Chondrocyte (in vitro differentiated cells): ENCODE measurements at regions not wholly inside any gene's neighbourhood (a gene's known extent, or its start where the extent isn't known, plus 50 kb on each side); places are given as distances from the start of the nearest gene placed in this dataset.

Source experiments
- DNase-seq: peaks from one replicate; pipeline ENCODE4 v3.0.0; 2021; ENCODE audit warnings: mixed read lengths, low spot score
- H3K27ac Mint-ChIP-seq: one replicate; pipeline ENCODE4 v1.8.0; 2021; ENCODE audit warnings: mild to moderate bottlenecking, moderate library complexity, mixed read lengths; ENCODE audit not compliant: unreplicated experiment
- H3K27me3 Mint-ChIP-seq: 2 replicates; pipeline ENCODE4 v1.8.0; 2021; ENCODE audit warnings: low read depth, mixed read lengths
- H3K36me3 Mint-ChIP-seq: 2 replicates; pipeline ENCODE4 v1.8.0; 2021; ENCODE audit warnings: low read depth, mixed read lengths
- H3K4me1 Mint-ChIP-seq: 2 replicates; pipeline ENCODE4 v1.8.0; 2021; ENCODE audit warnings: low read depth, mild to moderate bottlenecking, mixed read lengths
- H3K4me3 Mint-ChIP-seq: one replicate; pipeline ENCODE4 v1.8.0; 2021; ENCODE audit warnings: mild to moderate bottlenecking, moderate library complexity, mixed read lengths; ENCODE audit not compliant: unreplicated experiment
- H3K9me3 Mint-ChIP-seq: 2 replicates; pipeline ENCODE4 v1.8.0; 2021; ENCODE audit warnings: low read depth, mixed read lengths
- TF ChIP-seq, protein P1 (sequence below): fragments of 200-600 bp; sonication (generic); IDR thresholded peaks from 2 replicates; pipeline ENCODE4 v1.5.0; 2021; ENCODE audit warnings: antibody characterized with exemption, mild to moderate bottlenecking, moderate library complexity

GRCh38 chr7:124162667-124163066 is 129.8 kb upstream of the TMEM229A start:
- Mint-ChIP-seq H3K9me3 (peaks cover 31% of the 10 kb centered on the region), H3K4me1 (peaks cover 8% of the 10 kb centered on the region), H3K4me3 (no peak overlapping the region), H3K27ac (no peak overlapping the region), H3K27me3 (no peaks in the 10 kb centered on the region), H3K36me3 (peaks cover 2% of the 10 kb centered on the region)
- DNase-seq: no peak
- TF ChIP-seq, protein P1, sequence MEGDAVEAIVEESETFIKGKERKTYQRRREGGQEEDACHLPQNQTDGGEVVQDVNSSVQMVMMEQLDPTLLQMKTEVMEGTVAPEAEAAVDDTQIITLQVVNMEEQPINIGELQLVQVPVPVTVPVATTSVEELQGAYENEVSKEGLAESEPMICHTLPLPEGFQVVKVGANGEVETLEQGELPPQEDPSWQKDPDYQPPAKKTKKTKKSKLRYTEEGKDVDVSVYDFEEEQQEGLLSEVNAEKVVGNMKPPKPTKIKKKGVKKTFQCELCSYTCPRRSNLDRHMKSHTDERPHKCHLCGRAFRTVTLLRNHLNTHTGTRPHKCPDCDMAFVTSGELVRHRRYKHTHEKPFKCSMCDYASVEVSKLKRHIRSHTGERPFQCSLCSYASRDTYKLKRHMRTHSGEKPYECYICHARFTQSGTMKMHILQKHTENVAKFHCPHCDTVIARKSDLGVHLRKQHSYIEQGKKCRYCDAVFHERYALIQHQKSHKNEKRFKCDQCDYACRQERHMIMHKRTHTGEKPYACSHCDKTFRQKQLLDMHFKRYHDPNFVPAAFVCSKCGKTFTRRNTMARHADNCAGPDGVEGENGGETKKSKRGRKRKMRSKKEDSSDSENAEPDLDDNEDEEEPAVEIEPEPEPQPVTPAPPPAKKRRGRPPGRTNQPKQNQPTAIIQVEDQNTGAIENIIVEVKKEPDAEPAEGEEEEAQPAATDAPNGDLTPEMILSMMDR: no peak

- no peak for DNase-seq
- no peak overlapping the region for H3K4me3 Mint-ChIP-seq
- H3K27ac Mint-ChIP-seq: no peak overlapping the region
- peaks cover 10% of the 10 kb centered on the region for H3K4me1 Mint-ChIP-seq
- H3K27me3 Mint-ChIP-seq: no peaks in the 10 kb centered on the region
- no peaks in the 10 kb centered on the region for H3K9me3 Mint-ChIP-seq
- TF ChIP-seq, protein P1: peak; percentile 87
- no peaks in the 10 kb centered on the region for H3K36me3 Mint-ChIP-seq
Measured at GRCh38 chr7:124155432-124156022, 122.7 kb upstream of the TMEM229A start.

GRCh38 chr7:124152859-124153692 is 120.2 kb upstream of the TMEM229A start:
- no peaks in the 10 kb centered on the region for H3K9me3 Mint-ChIP-seq
- H3K36me3 Mint-ChIP-seq: no peaks in the 10 kb centered on the region
- H3K4me1 Mint-ChIP-seq: peaks cover 10% of the 10 kb centered on the region

DNA sequence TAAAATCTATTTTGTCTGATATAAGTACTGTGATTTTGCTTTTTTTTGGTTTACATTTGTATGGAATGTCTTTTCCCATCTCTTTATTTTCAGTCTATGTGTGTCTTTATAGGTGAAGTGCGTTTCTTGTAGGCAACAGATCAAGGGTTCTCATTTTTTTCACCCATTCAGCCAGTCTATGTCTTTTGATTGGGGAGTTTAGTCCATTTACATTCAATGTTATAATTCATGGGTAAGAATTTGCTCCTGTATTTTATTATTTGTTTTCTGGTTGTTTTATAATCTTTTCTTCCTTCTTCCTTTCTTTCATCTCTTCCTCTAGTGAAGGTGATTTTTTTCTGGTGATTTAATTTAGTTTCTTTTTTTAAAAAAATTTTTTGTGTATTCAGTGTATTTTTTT is 104.8 kb upstream of the TMEM229A start:
- Mint-ChIP-seq H3K27ac (no peak overlapping the region), H3K9me3 (peaks cover 34% of the 10 kb centered on the region), H3K4me1 (no peaks in the 10 kb centered on the region), H3K4me3 (no peak overlapping the region), H3K36me3 (peaks cover 9% of the 10 kb centered on the region), H3K27me3 (peaks cover 5% of the 10 kb centered on the region)
- no peak for DNase-seq
- TF ChIP-seq, protein P1: no peak

More at GRCh38 chr7:124152859-124153692, 120.2 kb upstream of the TMEM229A start:
- DNase-seq: no peak
- TF ChIP-seq, protein P1: peak; percentile 75
- H3K27ac Mint-ChIP-seq: peak overlapping the region; percentile 42
- no peaks in the 10 kb centered on the region for H3K27me3 Mint-ChIP-seq
- no peak overlapping the region for H3K4me3 Mint-ChIP-seq

GRCh38 chr7:124124201-124124600 is 91.3 kb upstream of the TMEM229A start:
- Mint-ChIP-seq H3K36me3 (no peaks in the 10 kb centered on the region), H3K4me3 (no peak overlapping the region), H3K9me3 (peaks cover 2% of the 10 kb centered on the region), H3K27ac (no peak overlapping the region), H3K27me3 (no peaks in the 10 kb centered on the region), H3K4me1 (peaks cover 2% of the 10 kb centered on the region)
- TF ChIP-seq, protein P1: no peak
- no peak for DNase-seq
